Erythroblast (primary cell): ENCODE measurements at regions not wholly inside any gene's neighbourhood (a gene's known extent, or its start where the extent isn't known, plus 50 kb on each side); places are given as distances from the start of the nearest gene placed in this dataset.

Experiments used
- GATA1 ChIP-seq: IDR thresholded peaks from 2 replicates; pipeline ENCODE4 v1.6.1; 2011; ENCODE audit warnings: low read depth, mild to moderate bottlenecking, control low read depth, low read length, moderate library complexity
- POLR2A ChIP-seq: IDR thresholded peaks from 2 replicates; pipeline ENCODE4 v1.6.1; 2011; ENCODE audit warnings: mild to moderate bottlenecking, low read length

- no peak for TF ChIP-seq POLR2A
- no peak for TF ChIP-seq GATA1
Observed at GRCh38 chr3:124131158-124131557, 139.2 kb upstream of the ROPN1 start.
